Uterus (tissue), 3 donors: ENCODE measurements at regions not wholly inside any gene's neighbourhood (a gene's known extent, or its start where the extent isn't known, plus 50 kb on each side); places are given as distances from the start of the nearest gene placed in this dataset.
A peak's percentile ranks its signal among the peaks of the same experiment; 100 is the strongest.
"Not testable (repeated sequence)": the region's sequence is repeated elsewhere in the genome, so short reads cannot be mapped to it uniquely, and the experiment has no call there.

Experiments used
- DNase-seq, 2 donors: peaks; one replicate each; pipeline ENCODE4 v3.0.0-alpha.2; 2019 to 2020
- H3K27ac ChIP-seq, 2 donors: fragments of 200-600 bp; sonication (generic); 1 replicate in 1 of 2; 2 replicates in 1 of 2; pipeline ENCODE4 v1.5.1; 2016 to 2018
- H3K27me3 ChIP-seq, 2 donors: fragments of 200-600 bp; sonication (generic); one replicate each; pipeline ENCODE4 v1.5.1; 2018 to 2019; ENCODE audit warnings: control low read depth in 1 of 2
- H3K36me3 ChIP-seq, 2 donors: fragments of 200-600 bp; sonication (generic); one replicate each; pipeline ENCODE4 v1.5.1; 2019; ENCODE audit warnings: control low read depth in 1 of 2
- H3K4me1 ChIP-seq, 2 donors: fragments of 200-600 bp; sonication (generic); one replicate each; pipeline ENCODE4 v1.5.1; 2018 to 2019; ENCODE audit warnings: control low read depth in 1 of 2
- H3K4me3 ChIP-seq, 2 donors: fragments of 200-600 bp; sonication (generic); 1 replicate in 1 of 2; 2 replicates in 1 of 2; pipeline ENCODE4 v1.5.1; 2018 to 2019; ENCODE audit warnings: mild to moderate bottlenecking in 1 of 2
- H3K9me3 ChIP-seq, 2 donors: fragments of 200-600 bp; sonication (generic); one replicate each; pipeline ENCODE4 v1.5.1; 2019; ENCODE audit warnings: control low read depth in 1 of 2
- POLR2A ChIP-seq, 2 donors: fragments of 450-650 bp; IDR thresholded peaks; one replicate each; pipeline ENCODE4 v1.6.1; 2016; ENCODE audit warnings: antibody characterized with exemption in 2 of 2, mild to moderate bottlenecking in 1 of 2, moderate library complexity in 1 of 2
- intact Hi-C: fragments of 100-400 bp; cut with DNase I; formaldehyde crosslinking; loops from one replicate; pipeline ENCODE4 v1.15.1; 2023; ENCODE audit warnings: low total_unique reads
- TF ChIP-seq, protein P1 (sequence below), 4 experiments: fragments of 200-600 bp in 2 of 4; fragments of 450-650 bp in 2 of 4; sonication (generic) in 2 of 4; IDR thresholded peaks; one replicate each; pipeline ENCODE4 v1.5.1; 2016 to 2019; ENCODE audit warnings: antibody characterized with exemption in 4 of 4, mild to moderate bottlenecking in 2 of 4, moderate library complexity in 1 of 4
- donor health status: DM: yes; HTN: yes; CAD: no.

DNA sequence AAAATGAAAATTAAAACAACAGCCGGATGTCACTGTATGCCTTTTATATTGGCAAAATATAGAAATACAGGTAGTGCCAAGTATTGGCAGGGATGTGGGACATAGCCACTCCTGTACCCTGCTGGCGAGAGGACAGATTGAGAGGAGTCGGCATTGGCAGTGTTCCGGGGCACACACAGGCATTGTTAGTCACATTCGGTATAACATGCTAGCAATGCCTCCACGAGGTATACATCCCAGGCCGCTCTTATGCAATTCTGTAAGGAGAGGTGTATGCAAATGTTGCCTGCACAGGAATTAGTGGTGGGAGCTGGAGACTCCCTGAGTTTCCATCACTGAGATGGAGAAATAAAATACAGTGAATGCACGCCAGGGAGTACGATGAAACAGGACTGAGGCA lies 99.4 kb upstream of the DLG1 start:
- DNase-seq: no peak
- H3K9me3 ChIP-seq: no peaks in the 10 kb centered on the region
- H3K27ac ChIP-seq: no peak overlapping the region
- TF ChIP-seq POLR2A (IDR thresholded peaks at IDR 0.05): no peak
- TF ChIP-seq, protein P1, sequence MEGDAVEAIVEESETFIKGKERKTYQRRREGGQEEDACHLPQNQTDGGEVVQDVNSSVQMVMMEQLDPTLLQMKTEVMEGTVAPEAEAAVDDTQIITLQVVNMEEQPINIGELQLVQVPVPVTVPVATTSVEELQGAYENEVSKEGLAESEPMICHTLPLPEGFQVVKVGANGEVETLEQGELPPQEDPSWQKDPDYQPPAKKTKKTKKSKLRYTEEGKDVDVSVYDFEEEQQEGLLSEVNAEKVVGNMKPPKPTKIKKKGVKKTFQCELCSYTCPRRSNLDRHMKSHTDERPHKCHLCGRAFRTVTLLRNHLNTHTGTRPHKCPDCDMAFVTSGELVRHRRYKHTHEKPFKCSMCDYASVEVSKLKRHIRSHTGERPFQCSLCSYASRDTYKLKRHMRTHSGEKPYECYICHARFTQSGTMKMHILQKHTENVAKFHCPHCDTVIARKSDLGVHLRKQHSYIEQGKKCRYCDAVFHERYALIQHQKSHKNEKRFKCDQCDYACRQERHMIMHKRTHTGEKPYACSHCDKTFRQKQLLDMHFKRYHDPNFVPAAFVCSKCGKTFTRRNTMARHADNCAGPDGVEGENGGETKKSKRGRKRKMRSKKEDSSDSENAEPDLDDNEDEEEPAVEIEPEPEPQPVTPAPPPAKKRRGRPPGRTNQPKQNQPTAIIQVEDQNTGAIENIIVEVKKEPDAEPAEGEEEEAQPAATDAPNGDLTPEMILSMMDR (IDR thresholded peaks at IDR 0.05): no peak
- H3K27me3 ChIP-seq: no peaks in the 10 kb centered on the region
- intact Hi-C loops: no loop called here
- no peak overlapping the region for H3K4me3 ChIP-seq
- no peaks in the 10 kb centered on the region for H3K4me1 ChIP-seq
- H3K36me3 ChIP-seq: no peaks in the 10 kb centered on the region

DNA sequence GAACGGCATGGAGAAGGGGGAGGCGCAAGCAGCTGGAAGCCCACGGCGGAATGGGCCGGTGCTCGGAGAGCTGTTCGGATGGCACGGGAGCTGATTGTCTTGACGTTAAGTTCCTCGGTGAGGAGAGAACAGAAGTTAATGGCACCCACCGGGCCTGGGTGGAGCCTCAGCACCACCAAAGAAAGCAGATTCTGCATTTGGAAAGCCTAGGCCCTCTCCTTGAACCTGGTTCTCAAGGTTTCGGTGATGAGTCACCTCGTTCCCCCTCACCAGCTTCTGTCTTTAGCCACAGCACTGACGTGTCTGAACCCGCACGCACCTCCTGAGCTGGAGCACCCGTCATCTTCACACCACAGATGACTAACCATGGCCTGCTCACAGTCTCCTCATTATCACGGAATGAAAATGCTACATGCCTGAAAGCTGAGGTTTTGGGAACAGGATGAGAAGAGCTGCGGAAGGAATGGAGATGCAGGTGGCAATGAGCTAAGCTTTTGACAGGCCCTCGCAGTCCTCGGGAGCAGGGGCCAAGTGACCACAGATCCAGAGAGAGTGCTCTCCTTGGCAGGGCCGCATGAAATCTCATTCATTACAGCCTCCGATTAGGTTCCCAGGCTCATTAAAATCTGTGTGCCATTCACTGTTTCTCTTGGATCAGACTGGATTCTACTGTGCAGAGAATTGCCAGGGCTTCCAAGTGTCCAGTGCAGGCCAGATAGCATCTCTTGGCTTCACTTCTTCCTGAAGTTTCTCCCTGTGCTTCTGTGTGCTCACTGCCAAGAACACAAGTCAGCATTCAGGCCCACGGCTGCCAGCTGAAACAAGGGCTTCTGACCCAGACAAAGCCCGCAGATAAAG lies 96.3 kb upstream of the DLG1 start:
- Histone ChIP-seq H3K27ac (peak overlapping the region; percentile 85 to 89), H3K27me3 (no peaks in the 10 kb centered on the region), H3K4me3 (no peak overlapping the region), H3K9me3 (no peaks in the 10 kb centered on the region), H3K36me3 (no peaks in the 10 kb centered on the region), H3K4me1 (no peaks in the 10 kb centered on the region)
- TF ChIP-seq POLR2A (IDR thresholded peaks at IDR 0.05): no peak
- TF ChIP-seq, protein P1 (IDR thresholded peaks at IDR 0.05): no peak
- peak; percentile 61 to 83 for DNase-seq
- intact Hi-C loops: no loop called here

DNA sequence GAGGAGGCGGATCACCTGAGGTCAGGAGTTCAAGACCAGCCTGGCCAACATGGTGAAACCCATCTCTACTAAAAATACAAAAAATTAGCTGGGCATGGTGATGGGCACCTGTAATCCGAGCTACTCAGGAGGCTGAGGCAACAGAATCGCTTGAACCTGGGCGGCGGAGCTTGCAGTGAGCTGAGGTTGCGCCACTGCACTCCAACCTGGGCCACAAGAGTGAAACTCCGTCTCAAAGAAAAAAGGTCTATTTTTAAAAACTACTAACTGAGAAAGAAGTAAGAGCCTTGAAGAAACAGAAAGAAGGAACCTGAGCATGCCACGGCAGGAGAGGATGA lies 95.7 kb upstream of the DLG1 start:
- H3K4me1 ChIP-seq, H3K4me3 ChIP-seq, H3K9me3 ChIP-seq, intact Hi-C loops, DNase-seq, H3K27me3 ChIP-seq, H3K36me3 ChIP-seq: not testable (repeated sequence)
- peak overlapping the region; percentile 85 to 89 for H3K27ac ChIP-seq

DNA sequence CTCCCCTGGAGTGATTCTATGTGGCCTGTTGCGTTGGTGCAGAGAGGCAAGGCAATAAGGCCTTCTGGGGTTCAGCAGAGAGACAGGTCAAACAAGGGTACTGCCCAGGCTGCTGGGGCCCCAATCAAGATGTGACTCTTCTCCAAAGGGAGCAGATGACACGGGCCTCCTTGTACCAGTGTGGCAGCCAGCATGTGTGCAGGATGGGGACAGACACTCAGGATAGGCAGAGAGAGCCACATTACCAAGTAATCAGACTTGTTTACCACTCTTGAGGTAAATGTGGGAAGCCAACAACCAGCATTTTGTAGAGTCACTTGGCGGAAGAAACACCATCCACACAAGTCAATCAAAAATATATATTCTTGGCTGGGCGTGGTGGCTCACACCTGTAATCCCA lies 95.3 kb upstream of the DLG1 start:
- intact Hi-C loops: no loop called here
- no peak for DNase-seq
- H3K27ac ChIP-seq: peak overlapping the region; percentile 85 to 89

DNA sequence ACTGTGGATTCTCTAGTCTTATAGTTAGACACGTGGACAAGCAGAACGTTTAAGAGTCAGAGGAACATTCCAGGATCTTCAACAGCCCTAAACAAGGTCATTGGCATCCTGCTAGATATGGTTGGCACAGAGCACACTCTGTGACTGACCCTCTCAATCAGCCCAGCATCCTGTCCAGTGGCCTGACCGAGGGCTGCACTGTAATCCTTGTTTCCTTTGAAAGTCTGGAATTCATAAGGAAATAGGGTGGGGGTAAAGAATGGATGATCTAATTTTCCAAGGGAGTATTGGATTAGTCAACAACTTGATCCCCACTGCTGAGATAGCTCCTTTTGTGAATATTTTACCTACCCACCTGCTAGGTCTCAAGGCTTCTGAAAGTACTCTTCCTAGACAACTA lies 94.5 kb upstream of the DLG1 start:
- Histone ChIP-seq H3K4me1 (no peaks in the 10 kb centered on the region), H3K4me3 (no peak overlapping the region), H3K9me3 (no peaks in the 10 kb centered on the region), H3K36me3 (no peaks in the 10 kb centered on the region), H3K27me3 (no peaks in the 10 kb centered on the region), H3K27ac (no peak overlapping the region)
- no peak for DNase-seq
- TF ChIP-seq, protein P1 (IDR thresholded peaks at IDR 0.05): no peak
- TF ChIP-seq POLR2A (IDR thresholded peaks at IDR 0.05): no peak
- intact Hi-C loops: no loop called here

More for the DNA sequence above, 95.3 kb upstream of the DLG1 start:
- Histone ChIP-seq H3K4me1 (no peaks in the 10 kb centered on the region), H3K9me3 (no peaks in the 10 kb centered on the region), H3K36me3 (no peaks in the 10 kb centered on the region), H3K4me3 (no peak overlapping the region), H3K27me3 (no peaks in the 10 kb centered on the region)
- TF ChIP-seq, protein P1 (IDR thresholded peaks at IDR 0.05): no peak
- no peak for TF ChIP-seq POLR2A (IDR thresholded peaks at IDR 0.05)
